T-helper 2 cell (primary cell): ENCODE measurements at regions not wholly inside any gene's neighbourhood (a gene's known extent, or its start where the extent isn't known, plus 50 kb on each side); places are given as distances from the start of the nearest gene placed in this dataset.
"Not testable (repeated sequence)": the region's sequence is repeated elsewhere in the genome, so short reads cannot be mapped to it uniquely, and the experiment has no call there.

Experiments
- DNase-seq, 5 experiments: peaks; one replicate each; pipeline versions ENCODE4 v3.0.0 to v3.0.0-alpha.2; 2012 to 2022

- DNase-seq, result no peak
Measured at GRCh38 chrY:3037471-3037870, 102.3 kb downstream of the ZFY start.

GRCh38 chrY:3040415-3040814, 105.2 kb downstream of the ZFY start:
- DNase-seq, result no peak

GRCh38 chrY:3041985-3042384, 106.8 kb downstream of the ZFY start:
- no peak for DNase-seq

- DNase-seq, result no peak
Measured at GRCh38 chrY:3042901-3043300, 107.7 kb downstream of the ZFY start.

GRCh38 chrY:3045048-3045447, 109.9 kb downstream of the ZFY start:
- no peak for DNase-seq

- DNase-seq, result not testable (repeated sequence)
Measured at GRCh38 chrY:3055496-3055895, 120.3 kb downstream of the ZFY start.

- DNase-seq, result not testable (repeated sequence)
Measured at GRCh38 chrY:3058342-3058741, 123.2 kb downstream of the ZFY start.

GRCh38 chrY:3060671-3061070, 125.5 kb downstream of the ZFY start:
- not testable (repeated sequence) for DNase-seq

GRCh38 chrY:3088149-3088548, 153.0 kb downstream of the ZFY start:
- DNase-seq, result not testable (repeated sequence)

- DNase-seq, result not testable (repeated sequence)
Measured at GRCh38 chrY:3108674-3109073, 173.5 kb downstream of the ZFY start.

GRCh38 chrY:3120234-3120633, 185.1 kb downstream of the ZFY start:
- peak in 1 of 5 experiments; percentile 12 for DNase-seq

- DNase-seq, result not testable (repeated sequence)
Measured at GRCh38 chrY:3120716-3121115, 185.5 kb downstream of the ZFY start.

- not testable (repeated sequence) for DNase-seq
Measured at GRCh38 chrY:3123482-3123881, 188.3 kb downstream of the ZFY start.

- DNase-seq, result not testable (repeated sequence)
Measured at GRCh38 chrY:3171074-3171473, 235.9 kb downstream of the ZFY start.

GRCh38 chrY:3195035-3195434, 259.9 kb downstream of the ZFY start:
- DNase-seq, result not testable (repeated sequence)

- not testable (repeated sequence) for DNase-seq
Measured at GRCh38 chrY:3202287-3202686, 267.1 kb downstream of the ZFY start.

GRCh38 chrY:3206733-3207132, 271.6 kb downstream of the ZFY start:
- DNase-seq, result peak in 1 of 5 experiments; percentile 1

- peak in 1 of 5 experiments; percentile 22 for DNase-seq
Measured at GRCh38 chrY:3213183-3213582, 278.0 kb downstream of the ZFY start.

GRCh38 chrY:3218134-3218533, 283.0 kb downstream of the ZFY start:
- DNase-seq, result not testable (repeated sequence)

GRCh38 chrY:3218559-3218958, 283.4 kb downstream of the ZFY start:
- DNase-seq, result not testable (repeated sequence)

GRCh38 chrY:3262911-3263310, 316.0 kb upstream of the TGIF2LY start:
- DNase-seq, result not testable (repeated sequence)

GRCh38 chrY:3288063-3288462, 290.8 kb upstream of the TGIF2LY start:
- DNase-seq, result not testable (repeated sequence)

GRCh38 chrY:3297235-3297634, 281.6 kb upstream of the TGIF2LY start:
- DNase-seq, result not testable (repeated sequence)

- not testable (repeated sequence) for DNase-seq
Measured at GRCh38 chrY:3319988-3320387, 258.9 kb upstream of the TGIF2LY start.

- DNase-seq, result not testable (repeated sequence)
Measured at GRCh38 chrY:3367535-3367934, 211.3 kb upstream of the TGIF2LY start.
